GM12891 (cell line): ENCODE measurements at regions not wholly inside any gene's neighbourhood (a gene's known extent, or its start where the extent isn't known, plus 50 kb on each side); places are given as distances from the start of the nearest gene placed in this dataset.

Source experiments
- DNase-seq: peaks from one replicate; pipeline ENCODE4 v3.0.0; 2011; ENCODE audit warnings: low spot score; ENCODE audit not compliant: insufficient read length
- FAIRE-seq: peaks from 2 replicates; lab custom pipeline; 2011; peaks lifted over from hg19 to GRCh38; lab: Jason Lieb, UNC
- PAX5 ChIP-seq: IDR thresholded peaks from 2 replicates; pipeline ENCODE4 v1.6.1; 2011; ENCODE audit warnings: low read length, moderate library complexity, mild to moderate bottlenecking; ENCODE audit not compliant: insufficient read depth, severe bottlenecking
- POLR2A ChIP-seq: IDR thresholded peaks from 2 replicates; pipeline ENCODE4 v1.6.1; 2011; ENCODE audit warnings: low read depth, low read length, control low read depth
- POLR2AphosphoS5 ChIP-seq: IDR thresholded peaks from 2 replicates; pipeline ENCODE4 v1.6.1; 2011; ENCODE audit warnings: low read depth, low read length, control low read depth
- POU2F2 ChIP-seq: IDR thresholded peaks from 2 replicates; pipeline ENCODE4 v1.6.1; 2011; ENCODE audit warnings: low read depth, mild to moderate bottlenecking, control low read depth, low read length, moderate library complexity
- SPI1 ChIP-seq: IDR thresholded peaks from 2 replicates; pipeline ENCODE4 v1.6.1; 2011; ENCODE audit warnings: low read depth, low read length, control low read depth
- TAF1 ChIP-seq: IDR thresholded peaks from 2 replicates; pipeline ENCODE4 v1.6.1; 2011; ENCODE audit warnings: low read depth, low read length, control low read depth

DNA sequence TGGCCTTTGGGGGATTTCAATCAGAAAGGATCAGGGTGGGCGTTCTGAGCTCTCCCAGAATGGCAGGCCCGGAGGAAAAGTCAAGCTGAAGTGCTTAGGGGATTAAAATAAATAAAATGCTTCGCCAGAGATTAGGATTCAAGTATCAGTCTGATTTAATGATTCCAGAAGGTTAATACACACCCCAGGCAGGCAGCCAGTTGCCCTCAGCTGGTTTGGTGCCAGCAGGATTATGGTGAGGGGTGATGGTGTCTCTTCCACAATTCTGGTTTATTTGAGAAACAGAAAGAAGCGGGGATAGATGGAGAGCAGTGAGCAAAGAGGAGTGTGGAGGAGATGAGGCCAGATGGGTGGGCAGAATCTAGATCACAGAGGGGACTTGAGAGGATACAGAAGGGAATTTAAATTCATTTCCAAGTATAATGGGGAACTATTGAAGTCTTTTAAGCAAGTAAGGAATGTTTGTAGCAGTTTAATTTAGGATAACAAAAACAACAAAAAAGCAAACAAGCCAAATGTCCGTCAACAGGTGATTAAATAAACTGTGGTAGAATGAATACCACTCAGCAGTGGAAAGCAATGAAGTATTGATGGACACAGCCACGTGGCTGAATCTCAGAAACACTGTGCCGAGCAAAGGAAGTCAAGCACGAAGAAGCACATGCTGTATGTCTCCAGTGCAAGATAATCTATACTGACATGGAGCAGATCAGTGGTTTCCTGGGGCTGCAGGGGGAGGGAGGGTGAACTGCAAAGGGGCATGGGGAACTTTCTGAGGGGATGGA lies 297.7 kb downstream of the MSX2 start:
- DNase-seq (no peak), FAIRE-seq (no peak)
- TF ChIP-seq POLR2AphosphoS5 (no peak), PAX5 (no peak), SPI1 (no peak), POU2F2 (no peak), POLR2A (no peak), TAF1 (no peak)

DNA sequence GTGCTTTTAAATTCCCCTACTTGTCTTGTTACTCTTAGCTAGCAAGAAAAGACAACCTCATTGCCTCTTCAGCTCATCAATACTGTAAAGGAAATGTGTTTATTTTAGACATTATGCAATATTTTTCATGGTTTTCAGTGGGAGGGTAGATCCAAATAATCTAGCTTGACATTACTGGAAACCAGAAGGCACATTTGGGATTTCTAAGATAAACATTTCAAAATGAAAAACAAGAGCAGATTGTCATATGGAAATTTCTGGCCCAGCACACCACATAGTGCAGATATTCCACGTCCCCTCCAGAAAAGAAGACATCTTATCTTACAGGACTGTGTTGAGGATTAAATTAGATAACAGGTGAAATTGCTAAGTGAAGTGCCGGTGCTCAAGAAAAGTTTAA lies 296.9 kb downstream of the MSX2 start:
- FAIRE-seq (no peak), DNase-seq (no peak)
- TF ChIP-seq PAX5 (no peak), POLR2A (no peak), SPI1 (no peak), TAF1 (no peak), POLR2AphosphoS5 (no peak), POU2F2 (no peak)

DNA sequence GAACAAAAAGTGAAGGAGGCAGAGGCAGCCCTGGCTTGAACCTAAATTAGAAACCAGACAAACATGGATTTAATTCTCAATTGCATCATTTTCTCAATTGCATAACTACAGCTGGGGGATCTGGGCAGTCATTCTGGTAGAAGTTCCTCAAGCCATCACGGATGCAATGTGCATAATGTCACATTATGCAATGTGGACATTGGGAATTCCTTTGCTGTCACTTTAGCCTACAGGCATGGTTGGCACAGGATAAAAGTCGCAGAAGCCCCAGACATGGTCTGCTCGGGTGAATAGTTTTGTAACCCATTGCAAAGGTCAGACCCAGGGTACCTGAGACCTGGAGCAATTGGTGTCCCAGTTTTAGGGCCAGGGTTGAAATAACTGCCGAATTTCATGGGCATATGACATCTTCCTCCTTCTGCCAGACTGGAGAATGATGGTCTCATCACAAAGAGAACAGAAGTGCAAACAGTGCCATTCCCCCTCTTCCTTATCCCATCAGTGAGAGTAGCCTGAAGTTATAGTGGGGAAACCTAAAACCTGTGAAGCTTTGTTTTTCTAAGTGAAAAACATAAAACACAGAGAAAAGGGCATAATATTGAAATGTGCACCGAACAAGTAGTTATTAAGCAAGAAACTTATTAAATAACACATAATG lies 290.8 kb downstream of the MSX2 start:
- FAIRE-seq (no peak), DNase-seq (no peak)
- TF ChIP-seq PAX5 (no peak), POLR2A (no peak), POU2F2 (no peak), TAF1 (no peak), POLR2AphosphoS5 (no peak), SPI1 (no peak)

DNA sequence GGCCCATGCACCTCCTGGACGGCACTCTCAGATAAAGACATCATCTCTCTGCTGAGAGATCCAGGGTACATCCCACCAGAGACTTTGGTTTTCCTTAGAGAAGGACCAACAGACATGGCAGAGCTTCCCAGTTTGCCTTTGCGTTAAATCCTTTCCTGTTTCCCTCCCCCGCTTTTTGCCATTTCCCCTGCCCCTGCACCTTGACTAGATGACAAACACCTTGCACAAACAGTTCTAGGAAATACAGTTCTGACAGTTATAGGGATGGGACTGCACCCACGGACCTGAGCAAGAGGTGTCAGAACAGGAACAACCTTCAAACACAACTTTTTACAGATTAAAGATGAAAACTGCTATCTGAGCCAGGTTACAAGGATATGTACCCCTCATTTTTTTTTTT lies 288.9 kb downstream of the MSX2 start:
- no peak for FAIRE-seq
- TF ChIP-seq SPI1 (no peak), PAX5 (no peak), POU2F2 (no peak), TAF1 (no peak), POLR2A (no peak), POLR2AphosphoS5 (no peak)

DNA sequence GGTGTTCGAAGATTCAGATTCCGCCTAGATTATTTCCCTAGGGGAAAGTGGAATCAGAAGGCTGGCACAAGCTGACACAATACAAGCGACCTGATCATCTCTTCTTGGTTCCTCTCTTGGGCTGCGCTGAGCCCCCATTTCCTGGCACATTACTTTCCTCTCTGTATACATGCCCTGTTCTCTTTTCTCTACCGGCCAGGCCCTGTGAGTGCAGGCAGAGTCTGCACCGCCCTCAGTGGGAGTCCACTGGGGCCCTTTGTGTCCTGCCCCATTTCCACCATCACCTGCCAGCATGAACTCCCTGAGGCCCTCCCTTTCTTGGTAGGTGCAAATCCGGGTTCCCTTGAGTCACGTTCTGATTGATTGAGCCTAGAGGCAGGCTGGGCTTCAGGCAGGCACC lies 287.9 kb downstream of the MSX2 start:
- TF ChIP-seq PAX5 (no peak), SPI1 (no peak), POU2F2 (no peak), POLR2AphosphoS5 (no peak), TAF1 (no peak), POLR2A (no peak)
- FAIRE-seq: no peak
- DNase-seq: no peak

More for the DNA sequence above, 288.9 kb downstream of the MSX2 start:
- no peak for DNase-seq

DNA sequence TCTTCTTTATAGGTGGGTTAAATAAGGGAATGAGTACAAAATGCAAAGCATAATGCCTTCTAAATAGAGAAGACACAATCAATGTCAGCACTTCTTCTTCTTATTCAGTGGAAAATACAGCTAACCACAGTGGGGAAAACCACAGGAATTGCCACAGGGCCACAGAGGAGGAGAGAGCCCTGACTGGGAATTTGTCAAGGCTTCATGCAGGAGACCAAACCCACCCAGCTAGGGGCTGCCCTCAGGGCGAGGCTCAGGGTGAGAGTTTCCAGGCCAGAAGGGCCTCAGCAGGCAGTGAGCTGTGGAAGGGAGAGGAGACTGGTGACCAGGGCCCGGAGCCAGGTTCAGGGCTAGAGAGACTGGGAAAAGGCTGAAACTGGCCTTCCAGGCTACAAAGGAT lies 279.1 kb downstream of the MSX2 start:
- TF ChIP-seq SPI1: no peak
- no peak for TF ChIP-seq POLR2A
- no peak for TF ChIP-seq POU2F2
- no peak for TF ChIP-seq POLR2AphosphoS5
- TF ChIP-seq PAX5: no peak
- TF ChIP-seq TAF1: no peak
- DNase-seq (no peak), FAIRE-seq (no peak)

DNA sequence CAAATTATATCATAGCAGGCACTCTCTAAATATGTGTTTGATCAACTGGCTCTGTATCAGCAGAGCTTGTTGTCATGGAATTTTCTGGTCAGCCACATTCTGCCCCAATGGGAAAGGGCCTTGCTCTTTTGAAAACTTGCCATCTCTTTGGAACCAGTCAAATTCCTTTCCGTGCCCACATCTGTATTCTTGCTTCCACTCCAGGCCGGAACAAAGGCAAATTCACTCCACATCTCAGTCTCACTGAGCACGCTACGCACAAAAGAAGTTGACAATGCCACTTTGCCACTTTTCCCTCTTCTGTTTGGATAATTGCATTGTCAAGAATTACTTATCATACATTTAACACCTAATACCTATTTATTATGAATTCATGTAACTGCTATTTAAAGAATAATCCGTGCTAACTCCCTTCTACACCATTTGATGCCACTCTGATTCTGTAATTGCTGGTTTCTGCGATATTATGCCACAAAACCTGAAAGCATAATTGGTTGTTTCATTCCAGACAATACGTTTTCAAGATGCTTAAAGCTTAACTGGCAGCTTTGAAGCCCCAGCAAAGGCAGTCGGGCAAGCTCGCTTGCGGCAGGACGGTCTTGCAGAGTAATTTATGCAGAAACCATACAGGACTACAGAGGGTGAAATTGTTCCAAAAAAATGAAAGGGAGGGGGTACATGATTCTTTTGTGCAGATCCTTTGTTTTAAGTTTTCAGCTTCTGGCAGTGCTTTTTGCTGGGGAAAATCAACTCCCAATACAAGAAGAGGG lies 277.7 kb downstream of the MSX2 start:
- TF ChIP-seq PAX5 (no peak), POLR2AphosphoS5 (no peak), TAF1 (no peak), POLR2A (no peak), POU2F2 (no peak), SPI1 (no peak)
- DNase-seq (no peak), FAIRE-seq (no peak)

DNA sequence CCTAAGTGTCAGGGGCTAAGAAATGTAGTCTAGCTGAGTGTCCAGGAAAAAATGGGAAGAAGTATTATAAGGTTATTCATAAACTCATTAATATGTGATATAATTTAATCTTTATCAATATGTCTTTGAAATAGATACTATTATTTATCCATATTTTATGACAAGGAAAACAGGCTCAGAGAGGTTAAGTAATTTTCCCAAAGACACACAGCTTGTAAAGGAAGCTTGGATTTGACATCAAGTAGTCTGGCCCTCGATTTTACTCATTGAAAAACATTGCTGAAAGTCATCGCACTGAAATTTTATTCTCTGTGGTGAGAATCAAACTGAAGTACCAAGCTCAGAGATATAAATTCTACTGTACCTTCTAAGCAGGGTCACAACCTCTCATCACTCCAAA lies 276.9 kb downstream of the MSX2 start:
- no peak for FAIRE-seq
- TF ChIP-seq POU2F2: no peak
- TF ChIP-seq TAF1: no peak
- no peak for TF ChIP-seq SPI1
- TF ChIP-seq PAX5: no peak
- no peak for TF ChIP-seq POLR2A
- no peak for TF ChIP-seq POLR2AphosphoS5
- DNase-seq: no peak

DNA sequence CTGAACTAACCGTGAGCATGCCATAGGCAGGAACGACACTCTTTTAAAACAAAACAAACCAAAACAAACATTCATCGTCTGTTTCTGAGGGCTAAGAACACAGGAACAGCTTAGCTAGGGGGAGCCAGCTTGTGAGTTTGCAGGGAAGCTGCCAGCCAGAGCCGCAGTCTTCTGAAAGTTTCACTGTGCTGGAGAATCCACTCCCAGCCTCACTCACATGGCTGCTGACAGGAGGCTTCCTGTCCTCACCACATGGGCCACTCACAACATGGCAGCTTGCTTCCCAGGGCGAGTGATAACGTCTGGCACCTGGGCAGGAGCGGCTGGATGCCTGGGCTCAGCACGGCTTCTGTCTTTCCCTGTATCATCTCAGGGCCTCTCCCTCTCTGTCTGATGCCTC lies 275.2 kb downstream of the MSX2 start:
- TF ChIP-seq SPI1 (no peak), POU2F2 (no peak), POLR2AphosphoS5 (no peak), PAX5 (no peak), POLR2A (no peak), TAF1 (no peak)
- DNase-seq: no peak
- no peak for FAIRE-seq
